HAP-1 (cell line): ENCODE measurements at regions not wholly inside any gene's neighbourhood (a gene's known extent, or its start where the extent isn't known, plus 50 kb on each side); places are given as distances from the start of the nearest gene placed in this dataset.
"Not testable (repeated sequence)": the region's sequence is repeated elsewhere in the genome, so short reads cannot be mapped to it uniquely, and the experiment has no call there.

Experiments used
- DNase-seq, 2 experiments: peaks; one replicate each; pipeline ENCODE4 v3.0.0-alpha.2; 2016 to 2020; ENCODE audit warnings: low spot score in 2 of 2
- H3K27me3 ChIP-seq: fragments of 250-450 bp; sonication (Bioruptor Pico); 2 replicates; pipeline ENCODE4 v1.5.1; 2020; ENCODE audit warnings: low read depth, mild to moderate bottlenecking, moderate library complexity
- H3K36me3 ChIP-seq: fragments of 250-450 bp; sonication (Bioruptor Pico); replicated peaks from 2 replicates; pipeline ENCODE4 v1.5.1; 2020; ENCODE audit warnings: mild to moderate bottlenecking
- H3K4me1 ChIP-seq: fragments of 250-450 bp; sonication (Bioruptor Pico); 2 replicates; pipeline ENCODE4 v1.5.1; 2020; ENCODE audit warnings: mild to moderate bottlenecking
- H3K4me3 ChIP-seq: fragments of 250-450 bp; sonication (Bioruptor Pico); 2 replicates; pipeline ENCODE4 v1.5.1; 2020; ENCODE audit warnings: mild to moderate bottlenecking, moderate library complexity
- H3K9me3 ChIP-seq: fragments of 250-450 bp; sonication (Bioruptor Pico); 2 replicates; pipeline ENCODE4 v1.5.1; 2020; ENCODE audit warnings: mild to moderate bottlenecking, moderate library complexity
- in situ Hi-C: fragments of 300-500 bp; cut with MboI; formaldehyde crosslinking; loops from 3 replicates; pipeline ENCODE4 v1.14.3; 2020; ENCODE audit warnings: low sequenced_read_pairs, inconsistent platforms, mixed read lengths

GRCh38 chr1:98130408-98130807 lies 209.6 kb upstream of the DPYD start:
- H3K36me3 ChIP-seq: no peaks in the 10 kb centered on the region
- in situ Hi-C loops: no loop called here
- H3K27me3 ChIP-seq: peaks cover 2% of the 10 kb centered on the region; the same call in 1 of the 2 replicates
- DNase-seq: no peak
- H3K4me1 ChIP-seq: no peaks in the 10 kb centered on the region
- no peak overlapping the region for H3K4me3 ChIP-seq
- H3K9me3 ChIP-seq: no peaks in the 10 kb centered on the region

- Histone ChIP-seq H3K36me3 (no peaks in the 10 kb centered on the region), H3K4me1 (no peaks in the 10 kb centered on the region), H3K9me3 (no peaks in the 10 kb centered on the region), H3K27me3 (peaks cover 2% of the 10 kb centered on the region; the same call in 1 of the 2 replicates), H3K4me3 (no peak overlapping the region)
- DNase-seq: no peak
- in situ Hi-C loops: no loop called here
These were observed 208.7 kb upstream of the DPYD start for GRCh38 chr1:98129491-98129890.

- H3K9me3 ChIP-seq: no peaks in the 10 kb centered on the region
- in situ Hi-C loops: no loop called here
- H3K4me3 ChIP-seq: no peak overlapping the region
- no peaks in the 10 kb centered on the region for H3K4me1 ChIP-seq
- no peak for DNase-seq
- no peaks in the 10 kb centered on the region for H3K36me3 ChIP-seq
- peaks cover 2% of the 10 kb centered on the region; the same call in 1 of the 2 replicates for H3K27me3 ChIP-seq
These were observed 205.9 kb upstream of the DPYD start for GRCh38 chr1:98126740-98127139.

- no peak for DNase-seq
- H3K36me3 ChIP-seq: no peaks in the 10 kb centered on the region
- in situ Hi-C loops: no loop called here
- no peaks in the 10 kb centered on the region for H3K4me1 ChIP-seq
- H3K27me3 ChIP-seq: no peaks in the 10 kb centered on the region
- H3K4me3 ChIP-seq: no peak overlapping the region
- no peaks in the 10 kb centered on the region for H3K9me3 ChIP-seq
These were observed 200.8 kb upstream of the DPYD start for GRCh38 chr1:98121646-98122045.

GRCh38 chr1:98119796-98120195 lies 199.0 kb upstream of the DPYD start:
- H3K4me3 ChIP-seq: no peak overlapping the region
- H3K36me3 ChIP-seq: no peaks in the 10 kb centered on the region
- no peaks in the 10 kb centered on the region for H3K27me3 ChIP-seq
- DNase-seq: peak in 1 of 2 experiments; percentile 17
- H3K4me1 ChIP-seq: no peaks in the 10 kb centered on the region
- H3K9me3 ChIP-seq: no peaks in the 10 kb centered on the region
- in situ Hi-C loops: no loop called here

- H3K27me3 ChIP-seq: no peaks in the 10 kb centered on the region
- in situ Hi-C loops: no loop called here
These were observed 193.0 kb upstream of the DPYD start for GRCh38 chr1:98113811-98114210.

GRCh38 chr1:98112626-98113025 lies 191.8 kb upstream of the DPYD start:
- Histone ChIP-seq H3K27me3 (no peaks in the 10 kb centered on the region), H3K9me3 (no peaks in the 10 kb centered on the region), H3K36me3 (no peaks in the 10 kb centered on the region), H3K4me3 (no peak overlapping the region), H3K4me1 (no peaks in the 10 kb centered on the region)
- in situ Hi-C loops: no loop called here
- DNase-seq: no peak

More at GRCh38 chr1:98113811-98114210, 193.0 kb upstream of the DPYD start:
- Histone ChIP-seq H3K9me3 (no peaks in the 10 kb centered on the region), H3K4me1 (no peaks in the 10 kb centered on the region), H3K4me3 (no peak overlapping the region), H3K36me3 (no peaks in the 10 kb centered on the region)
- DNase-seq: no peak

- DNase-seq: no peak
- in situ Hi-C loops: no loop called here
These were observed 189.8 kb upstream of the DPYD start for GRCh38 chr1:98110674-98111073.

GRCh38 chr1:98108378-98108777 lies 187.5 kb upstream of the DPYD start:
- H3K36me3 ChIP-seq, in situ Hi-C loops, H3K9me3 ChIP-seq, H3K4me3 ChIP-seq, DNase-seq, H3K27me3 ChIP-seq, H3K4me1 ChIP-seq: not testable (repeated sequence)

More at GRCh38 chr1:98110674-98111073, 189.8 kb upstream of the DPYD start:
- no peak overlapping the region for H3K4me3 ChIP-seq
- no peaks in the 10 kb centered on the region for H3K4me1 ChIP-seq
- H3K36me3 ChIP-seq: no peaks in the 10 kb centered on the region
- no peaks in the 10 kb centered on the region for H3K9me3 ChIP-seq
- no peaks in the 10 kb centered on the region for H3K27me3 ChIP-seq

GRCh38 chr1:98107256-98107655 lies 186.4 kb upstream of the DPYD start:
- DNase-seq: no peak
- H3K9me3 ChIP-seq: no peaks in the 10 kb centered on the region
- in situ Hi-C loops: no loop called here
- H3K36me3 ChIP-seq: no peaks in the 10 kb centered on the region
- no peaks in the 10 kb centered on the region for H3K4me1 ChIP-seq
- H3K4me3 ChIP-seq: no peak overlapping the region
- H3K27me3 ChIP-seq: no peaks in the 10 kb centered on the region

- no peak overlapping the region for H3K4me3 ChIP-seq
- no peaks in the 10 kb centered on the region for H3K27me3 ChIP-seq
- H3K4me1 ChIP-seq: no peaks in the 10 kb centered on the region
- in situ Hi-C loops: no loop called here
- H3K9me3 ChIP-seq: no peaks in the 10 kb centered on the region
- no peaks in the 10 kb centered on the region for H3K36me3 ChIP-seq
- no peak for DNase-seq
These were observed 183.5 kb upstream of the DPYD start for GRCh38 chr1:98104289-98104688.

GRCh38 chr1:98103617-98104285 lies 182.9 kb upstream of the DPYD start:
- no peak overlapping the region for H3K4me3 ChIP-seq
- no peaks in the 10 kb centered on the region for H3K36me3 ChIP-seq
- DNase-seq: no peak
- in situ Hi-C loops: no loop called here
- H3K27me3 ChIP-seq: no peaks in the 10 kb centered on the region
- H3K9me3 ChIP-seq: no peaks in the 10 kb centered on the region
- H3K4me1 ChIP-seq: no peaks in the 10 kb centered on the region

GRCh38 chr1:98102345-98103030 lies 181.7 kb upstream of the DPYD start:
- in situ Hi-C loops: no loop called here
- Histone ChIP-seq H3K27me3 (no peaks in the 10 kb centered on the region), H3K4me3 (no peak overlapping the region), H3K9me3 (no peaks in the 10 kb centered on the region), H3K36me3 (no peaks in the 10 kb centered on the region), H3K4me1 (no peaks in the 10 kb centered on the region)
- no peak for DNase-seq

- Histone ChIP-seq H3K27me3 (no peaks in the 10 kb centered on the region), H3K9me3 (no peaks in the 10 kb centered on the region), H3K4me1 (no peaks in the 10 kb centered on the region), H3K4me3 (no peak overlapping the region), H3K36me3 (no peaks in the 10 kb centered on the region)
- no peak for DNase-seq
- in situ Hi-C loops: no loop called here
These were observed 180.5 kb upstream of the DPYD start for GRCh38 chr1:98101364-98101763.
